B cell (primary cell): ENCODE measurements at regions not wholly inside any gene's neighbourhood (a gene's known extent, or its start where the extent isn't known, plus 50 kb on each side); places are given as distances from the start of the nearest gene placed in this dataset.

Experiments used
- ATAC-seq: fragments of 200-7000 bp; cut with Tn5 transposase; one replicate; pipeline ENCODE4 v1.10.0; 2021; ENCODE audit warnings: low read depth, mild to moderate bottlenecking, moderate number of reproducible peaks, moderate library complexity
- CTCF ChIA-PET: fragments of 350-600 bp; sonication (Branson Sonifier 250); formaldehyde crosslinking; loops from one replicate; lab custom pipeline; 2021; ENCODE audit warnings: antibody characterized with exemption, inconsistent platforms; lab: Charles Lee
- POLR2A ChIA-PET: fragments of 350-600 bp; sonication (Branson Sonifier 250); formaldehyde crosslinking; loops from one replicate; lab custom pipeline; 2021; ENCODE audit warnings: antibody characterized with exemption; lab: Charles Lee
- DNase-seq: peaks from one replicate; pipeline ENCODE4 v3.0.0; 2013
- H2AFZ ChIP-seq: 2 replicates; pipeline ENCODE4 v1.6.1; 2012; ENCODE audit warnings: mild to moderate bottlenecking, low read depth, low read length; ENCODE audit not compliant: insufficient read depth, poor library complexity, severe bottlenecking
- H3K27ac ChIP-seq, 2 donors: 1 replicate in 1 of 2; 2 replicates in 1 of 2; pipeline ENCODE4 v1.5.1; 2012 to 2013; ENCODE audit warnings: low read length in 2 of 2, mild to moderate bottlenecking in 2 of 2, moderate library complexity in 1 of 2
- H3K27me3 ChIP-seq, 4 experiments: fragments of 200-600 bp in 1 of 4; sonication (generic) in 1 of 4; replicated peaks in 1 of 4; 1 replicate in 2 of 4; 2 replicates in 2 of 4; pipeline versions ENCODE4 v1.6.1 to v1.7.0; 2013 to 2016; ENCODE audit warnings: low read length in 3 of 4, mild to moderate bottlenecking in 2 of 4, mixed read lengths in 1 of 4, moderate library complexity in 1 of 4; ENCODE audit not compliant: insufficient read depth in 4 of 4, control insufficient read depth in 3 of 4; ENCODE audit errors: control extremely low read depth in 1 of 4
- H3K36me3 ChIP-seq, 2 experiments: replicated peaks in 1 of 2; 1 replicate in 1 of 2; 2 replicates in 1 of 2; pipeline versions ENCODE4 v1.6.1 to v1.7.1; 2013; ENCODE audit warnings: low read length in 1 of 2; ENCODE audit not compliant: insufficient read depth in 2 of 2, control insufficient read depth in 1 of 2; ENCODE audit errors: control extremely low read depth in 1 of 2, extremely low read depth in 1 of 2
- H3K4me1 ChIP-seq, 2 donors: fragments of 200-600 bp in 1 of 2; sonication (generic) in 1 of 2; 1 replicate in 1 of 2; 2 replicates in 1 of 2; pipeline versions ENCODE4 v1.5.1 to v1.6.1; 2013 to 2017; ENCODE audit warnings: low read length in 2 of 2; ENCODE audit not compliant: control insufficient read depth in 2 of 2, insufficient read depth in 2 of 2
- H3K4me2 ChIP-seq: replicated peaks from 2 replicates; pipeline ENCODE3; 2012; ENCODE audit warnings: mild to moderate bottlenecking, low read depth, low read length; ENCODE audit not compliant: poor library complexity, severe bottlenecking
- H3K4me3 ChIP-seq, 5 experiments: fragments of 200-600 bp in 1 of 5; sonication (generic) in 1 of 5; 1 replicate in 3 of 5; 2 replicates in 2 of 5; pipeline versions ENCODE4 v1.5.1 to v1.7.0; 2011 to 2016; ENCODE audit warnings: low read length in 4 of 5, mild to moderate bottlenecking in 4 of 5, low read depth in 2 of 5, control low read depth in 1 of 5, moderate library complexity in 1 of 5; ENCODE audit not compliant: insufficient read depth in 1 of 5; ENCODE audit errors: control extremely low read depth in 1 of 5, extremely low read depth in 1 of 5
- H3K79me2 ChIP-seq: fragments of 200-600 bp; sonication (generic); one replicate; pipeline ENCODE4 v1.6.0; 2016; ENCODE audit warnings: low read length; ENCODE audit not compliant: control insufficient read depth, insufficient read depth
- H3K9ac ChIP-seq: fragments of 200-600 bp; sonication (generic); 2 replicates; pipeline ENCODE4 v1.6.1; 2017; ENCODE audit warnings: mild to moderate bottlenecking, low read length, moderate library complexity
- H3K9me3 ChIP-seq, 3 donors: one replicate each; pipeline versions ENCODE4 v1.6.1 to v1.7.1; 2013; ENCODE audit warnings: low read length in 2 of 3; ENCODE audit not compliant: control insufficient read depth in 2 of 3, insufficient read depth in 1 of 3; ENCODE audit errors: control extremely low read depth in 1 of 3
- H4K20me1 ChIP-seq: 2 replicates; pipeline ENCODE4 v1.6.0; 2012; ENCODE audit warnings: mild to moderate bottlenecking, low read length; ENCODE audit not compliant: insufficient read depth, control insufficient read depth, poor library complexity, severe bottlenecking
- H3K27ac Mint-ChIP-seq: one replicate; pipeline ENCODE4 v1.8.0; 2021; ENCODE audit warnings: mixed read lengths
- H3K27me3 Mint-ChIP-seq: one replicate; pipeline ENCODE4 v1.8.0; 2021; ENCODE audit warnings: mixed read lengths
- H3K4me1 Mint-ChIP-seq: one replicate; pipeline ENCODE4 v1.8.0; 2021; ENCODE audit warnings: mixed read lengths
- H3K4me3 Mint-ChIP-seq: one replicate; pipeline ENCODE4 v1.8.0; 2021; ENCODE audit warnings: mixed read lengths
- H3K9me3 Mint-ChIP-seq: one replicate; pipeline ENCODE4 v1.8.0; 2022; ENCODE audit warnings: mixed read lengths; ENCODE audit not compliant: insufficient read depth
- EZH2 ChIP-seq: IDR thresholded peaks from 2 replicates; pipeline ENCODE4 v1.6.1; 2012; ENCODE audit warnings: borderline replicate concordance, low read depth, mild to moderate bottlenecking, moderate library complexity, low read length; ENCODE audit not compliant: insufficient read depth, poor library complexity, severe bottlenecking
- WGBS: methylation state at CpG from one replicate; pipeline ENCODE4 v1.1.5; 2013; ENCODE audit warnings: missing lambda C conversion rate; ENCODE audit not compliant: insufficient coverage; 5-methylcytosine and 5-hydroxymethylcytosine counted together
- intact Hi-C: fragments of 100-400 bp; cut with micrococcal nuclease; formaldehyde crosslinking; loops from one replicate; pipeline ENCODE4 v1.10.0; 2022
- TF ChIP-seq, protein P1 (sequence below): fragments of 200-600 bp; IDR thresholded peaks from one replicate; pipeline ENCODE4 v1.8.0; 2022; ENCODE audit warnings: antibody characterized with exemption, mild to moderate bottlenecking

DNA sequence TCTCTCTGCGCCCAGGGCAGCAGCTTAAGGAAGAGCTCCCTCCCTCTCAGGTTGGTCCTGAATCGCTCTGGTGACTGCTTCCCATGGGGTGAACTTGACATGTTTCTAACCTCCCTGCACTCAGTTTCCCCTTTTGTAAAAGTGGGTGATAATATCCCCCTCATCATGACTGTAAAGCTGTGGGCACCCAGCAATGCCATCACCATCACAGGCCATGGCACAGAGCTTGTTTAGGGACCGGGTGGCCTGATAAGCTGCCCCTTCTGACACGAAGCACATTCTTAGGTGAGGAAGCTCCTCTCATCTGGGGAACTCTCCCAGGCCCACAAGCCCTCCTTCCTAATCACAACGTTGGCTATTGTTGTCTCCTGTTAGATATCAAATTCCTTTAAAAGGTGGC, 972.8 kb upstream of the ZNF722 start:
- ChIA-PET POLR2A (no interaction called here), CTCF (no interaction called here)
- no peak overlapping the region for H3K27ac Mint-ChIP-seq
- Histone ChIP-seq H3K27me3 (no peaks in the 10 kb centered on the region), H3K27ac (no peak overlapping the region), H4K20me1 (no peaks in the 10 kb centered on the region), H3K36me3 (no peaks in the 10 kb centered on the region), H3K4me3 (no peak overlapping the region), H3K4me2 (no peak overlapping the region), H3K79me2 (no peaks in the 10 kb centered on the region), H3K9me3 (peaks cover 0 to 47% (median 0%) of the 10 kb centered on the region in 3 donors), H2AFZ (no peak overlapping the region), H3K9ac (no peak overlapping the region), H3K4me1 (no peaks in the 10 kb centered on the region)
- no peaks in the 10 kb centered on the region for H3K4me1 Mint-ChIP-seq
- no peak for ATAC-seq
- no peak for TF ChIP-seq EZH2
- TF ChIP-seq, protein P1, sequence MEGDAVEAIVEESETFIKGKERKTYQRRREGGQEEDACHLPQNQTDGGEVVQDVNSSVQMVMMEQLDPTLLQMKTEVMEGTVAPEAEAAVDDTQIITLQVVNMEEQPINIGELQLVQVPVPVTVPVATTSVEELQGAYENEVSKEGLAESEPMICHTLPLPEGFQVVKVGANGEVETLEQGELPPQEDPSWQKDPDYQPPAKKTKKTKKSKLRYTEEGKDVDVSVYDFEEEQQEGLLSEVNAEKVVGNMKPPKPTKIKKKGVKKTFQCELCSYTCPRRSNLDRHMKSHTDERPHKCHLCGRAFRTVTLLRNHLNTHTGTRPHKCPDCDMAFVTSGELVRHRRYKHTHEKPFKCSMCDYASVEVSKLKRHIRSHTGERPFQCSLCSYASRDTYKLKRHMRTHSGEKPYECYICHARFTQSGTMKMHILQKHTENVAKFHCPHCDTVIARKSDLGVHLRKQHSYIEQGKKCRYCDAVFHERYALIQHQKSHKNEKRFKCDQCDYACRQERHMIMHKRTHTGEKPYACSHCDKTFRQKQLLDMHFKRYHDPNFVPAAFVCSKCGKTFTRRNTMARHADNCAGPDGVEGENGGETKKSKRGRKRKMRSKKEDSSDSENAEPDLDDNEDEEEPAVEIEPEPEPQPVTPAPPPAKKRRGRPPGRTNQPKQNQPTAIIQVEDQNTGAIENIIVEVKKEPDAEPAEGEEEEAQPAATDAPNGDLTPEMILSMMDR = no peak
- whole genome bisulfite sequencing = 80% methylated on average over 1 of the region's 5 CpGs
- H3K27me3 Mint-ChIP-seq = no peaks in the 10 kb centered on the region
- peaks cover 10% of the 10 kb centered on the region for H3K9me3 Mint-ChIP-seq
- H3K4me3 Mint-ChIP-seq = no peak overlapping the region
- intact Hi-C loops = no loop called here
- DNase-seq = no peak

DNA sequence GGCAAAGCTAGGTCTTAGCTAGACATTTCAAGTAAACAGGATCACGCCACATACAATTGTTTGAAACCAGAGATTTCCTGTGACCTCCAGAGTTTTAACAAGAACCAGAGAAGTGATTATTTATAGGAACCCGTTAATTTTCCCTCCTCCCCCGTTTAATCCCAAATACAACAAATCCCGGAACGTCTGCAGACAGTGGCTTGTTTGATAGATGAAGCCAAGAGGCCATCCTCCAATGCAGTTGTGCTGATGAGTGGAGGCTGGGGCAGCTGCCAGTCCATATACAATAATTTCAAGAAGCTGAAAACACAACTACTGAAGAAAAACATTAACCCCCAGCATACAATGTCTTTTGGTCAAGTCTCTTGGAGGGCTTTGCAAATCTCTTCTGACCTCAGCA, 971.6 kb upstream of the ZNF722 start:
- Histone ChIP-seq H3K79me2 (no peaks in the 10 kb centered on the region), H4K20me1 (no peaks in the 10 kb centered on the region), H2AFZ (no peak overlapping the region), H3K27me3 (no peaks in the 10 kb centered on the region), H3K9me3 (peaks cover 0 to 58% (median 0%) of the 10 kb centered on the region in 3 donors), H3K4me3 (no peak overlapping the region), H3K9ac (no peak overlapping the region), H3K4me2 (no peak overlapping the region), H3K27ac (no peak overlapping the region), H3K4me1 (no peaks in the 10 kb centered on the region), H3K36me3 (no peaks in the 10 kb centered on the region)
- Mint-ChIP-seq H3K9me3 (peaks cover 10% of the 10 kb centered on the region), H3K27ac (no peak overlapping the region), H3K4me1 (no peaks in the 10 kb centered on the region), H3K4me3 (no peak overlapping the region), H3K27me3 (no peaks in the 10 kb centered on the region)
- TF ChIP-seq, protein P1 = no peak
- no peak for TF ChIP-seq EZH2
- ChIA-PET CTCF (no interaction called here), POLR2A (no interaction called here)
- no CpG with 5 or more reads among the region's 5 CpGs for WGBS
- DNase-seq = no peak
- intact Hi-C loops = no loop called here
- no peak for ATAC-seq
